Amniotic stem cell (primary cell): ENCODE measurements at regions not wholly inside any gene's neighbourhood (a gene's known extent, or its start where the extent isn't known, plus 50 kb on each side); places are given as distances from the start of the nearest gene placed in this dataset.
"Not testable (repeated sequence)": the region's sequence is repeated elsewhere in the genome, so short reads cannot be mapped to it uniquely, and the experiment has no call there.

ENCODE experiments used
- DNase-seq: peaks from one replicate; lab custom pipeline; 2025; lab: John Stamatoyannopoulos, UW

GRCh38 chr1:170376801-170377385 lies 155.1 kb upstream of the GORAB start:
- no peak for DNase-seq

GRCh38 chr1:170377440-170377839 lies 154.5 kb upstream of the GORAB start:
- no peak for DNase-seq

- no peak for DNase-seq
Observed at GRCh38 chr1:170377896-170378634, 153.9 kb upstream of the GORAB start.

- no peak for DNase-seq
Observed at GRCh38 chr1:170385750-170386149, 146.2 kb upstream of the GORAB start.

- DNase-seq, result no peak
Observed at GRCh38 chr1:170388489-170388888, 143.5 kb upstream of the GORAB start.

- DNase-seq, result no peak
Observed at GRCh38 chr1:170395149-170395548, 136.8 kb upstream of the GORAB start.

GRCh38 chr1:170397061-170397460 lies 134.9 kb upstream of the GORAB start:
- no peak for DNase-seq

- no peak for DNase-seq
Observed at GRCh38 chr1:170402476-170403311, 129.3 kb upstream of the GORAB start.

- DNase-seq, result peak; percentile 40
Observed at GRCh38 chr1:170407138-170407537, 124.8 kb upstream of the GORAB start.

GRCh38 chr1:170407581-170407980 lies 124.4 kb upstream of the GORAB start:
- no peak for DNase-seq

GRCh38 chr1:170410401-170411166 lies 121.4 kb upstream of the GORAB start:
- peak; percentile 42 for DNase-seq

- DNase-seq, result no peak
Observed at GRCh38 chr1:170414989-170415709, 116.8 kb upstream of the GORAB start.

GRCh38 chr1:170415710-170416372 lies 116.1 kb upstream of the GORAB start:
- no peak for DNase-seq

GRCh38 chr1:170424346-170424745 lies 107.6 kb upstream of the GORAB start:
- DNase-seq, result no peak

GRCh38 chr1:170426596-170426995 lies 105.4 kb upstream of the GORAB start:
- no peak for DNase-seq

- not testable (repeated sequence) for DNase-seq
Observed at GRCh38 chr1:170427002-170427401, 105.0 kb upstream of the GORAB start.

- no peak for DNase-seq
Observed at GRCh38 chr1:170436928-170437327, 95.0 kb upstream of the GORAB start.

- DNase-seq, result no peak
Observed at GRCh38 chr1:170445096-170445495, 86.9 kb upstream of the GORAB start.

- no peak for DNase-seq
Observed at GRCh38 chr1:170448661-170449158, 83.3 kb upstream of the GORAB start.

GRCh38 chr1:170457325-170458050 lies 74.5 kb upstream of the GORAB start:
- not testable (repeated sequence) for DNase-seq
